ENCODE measurements at regions not wholly inside any gene's neighbourhood (a gene's known extent, or its start where the extent isn't known, plus 50 kb on each side); places are given as distances from the start of the nearest gene placed in this dataset.

DNA sequence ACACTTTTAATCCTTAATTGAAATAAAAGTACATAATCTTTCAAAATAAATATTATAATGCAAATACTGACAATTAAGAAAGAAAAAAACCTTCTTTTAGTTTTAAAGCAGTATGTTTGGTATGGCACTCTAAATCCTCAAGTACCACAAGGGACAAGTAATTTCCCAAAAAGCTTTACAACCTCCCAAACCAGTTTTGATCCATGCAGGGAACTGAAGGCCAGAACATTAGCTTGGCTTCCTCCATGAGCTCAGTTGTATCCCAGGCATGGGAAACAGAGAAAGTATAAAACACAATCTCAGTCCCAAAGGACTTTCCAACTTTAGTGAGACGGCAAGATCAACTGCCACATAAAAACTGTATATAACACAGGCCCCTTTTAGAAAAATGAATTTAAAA, 82.2 kb downstream of the ZNF330 start:
- no peak overlapping the region for H3K4me3 ChIP-seq
- no peak overlapping the region for H3K27ac ChIP-seq (ENCODE audit: extremely low read depth, low read depth, low read length)
- ATAC-seq = no peak
- H3K4me1 ChIP-seq (replicated peaks in 1 of 2; ENCODE audit: control insufficient read depth in 2 of 2, insufficient read depth in 2 of 2, low read length in 2 of 2) = no peaks in the 10 kb centered on the region
- WGBS (ENCODE audit: insufficient coverage, low coverage, missing lambda C conversion rate) = 17% methylated on average over 1 of the region's 1 CpG
- no peaks in the 10 kb centered on the region for H4K20me1 ChIP-seq (replicated peaks; ENCODE audit: control insufficient read depth, insufficient read depth, low read length)
- H3K9me3 ChIP-seq (replicated peaks; ENCODE audit: control insufficient read depth, insufficient read depth, low read depth, low read length) = no peaks in the 10 kb centered on the region
- intact Hi-C loops (cut with micrococcal nuclease) (loop anchor here (10.0 kb wide), 1 partner anchor 1542 kb away; the partner anchor contains the start of gene INPP4B), in situ Hi-C loops (cut with MboI) (no loop called here)
- no peak for DNase-seq (ENCODE audit: extremely low read depth in 1 of 4, low spot score in 3 of 4)
- no peaks in the 10 kb centered on the region for H3K36me3 ChIP-seq (ENCODE audit: control insufficient read depth, insufficient read depth, low read length)
- H3K4me2 ChIP-seq (ENCODE audit: insufficient read depth, low read length) = no peak overlapping the region
- no peaks in the 10 kb centered on the region for H3K27me3 ChIP-seq (ENCODE audit: control insufficient read depth in 2 of 2, insufficient read depth in 2 of 2, low read length in 2 of 2)
- ChIA-PET CTCF (ENCODE audit: low intra/inter-chr PET ratio) (no interaction called here), POLR2A (interaction anchor here (1.9 kb wide), 1 partner anchor 9 kb away, joined by 5 read pairs; no protein-coding TSS in a partner anchor)
- no TSS peak for BruUV-seq (replicated peaks)
- no peak for FAIRE-seq
- H3K9ac ChIP-seq (ENCODE audit: insufficient read depth in 1 of 2, low read depth in 2 of 2, low read length in 2 of 2) = no peak overlapping the region
- H3K9me1 ChIP-seq (ENCODE audit: control insufficient read depth, insufficient read depth, low read length) = no peaks in the 10 kb centered on the region
- H2AFZ ChIP-seq (ENCODE audit: low read depth, low read length) = no peak overlapping the region
- no peaks in the 10 kb centered on the region for H3K79me2 ChIP-seq (ENCODE audit: control insufficient read depth, insufficient read depth, low read length)
- TF ChIP-seq ZNF280A (IDR thresholded peaks at IDR 0.05; ENCODE audit: low read depth, partially characterized antibody) (no peak), HINFP (tag; conservative IDR thresholded peaks at IDR 0.05; ENCODE audit: low read depth) (no peak), ESRRB (CRISPR knock-in tag; IDR thresholded peaks at IDR 0.05; ENCODE audit: borderline replicate concordance) (no peak), EZH2 (IDR thresholded peaks at IDR 0.05; ENCODE audit: borderline replicate concordance, low read depth, low read length) (no peak), ZKSCAN8 (CRISPR knock-in tag; IDR thresholded peaks at IDR 0.05) (no peak), POLR2AphosphoS5 (IDR thresholded peaks at IDR 0.05; ENCODE audit: control insufficient read depth, insufficient read depth, low read depth, low read length) (no peak)
- TF ChIP-seq, protein P1, sequence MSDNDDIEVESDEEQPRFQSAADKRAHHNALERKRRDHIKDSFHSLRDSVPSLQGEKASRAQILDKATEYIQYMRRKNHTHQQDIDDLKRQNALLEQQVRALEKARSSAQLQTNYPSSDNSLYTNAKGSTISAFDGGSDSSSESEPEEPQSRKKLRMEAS (CRISPR knock-in tag; IDR thresholded peaks at IDR 0.05) = no peak
- TF ChIP-seq, protein P2, sequence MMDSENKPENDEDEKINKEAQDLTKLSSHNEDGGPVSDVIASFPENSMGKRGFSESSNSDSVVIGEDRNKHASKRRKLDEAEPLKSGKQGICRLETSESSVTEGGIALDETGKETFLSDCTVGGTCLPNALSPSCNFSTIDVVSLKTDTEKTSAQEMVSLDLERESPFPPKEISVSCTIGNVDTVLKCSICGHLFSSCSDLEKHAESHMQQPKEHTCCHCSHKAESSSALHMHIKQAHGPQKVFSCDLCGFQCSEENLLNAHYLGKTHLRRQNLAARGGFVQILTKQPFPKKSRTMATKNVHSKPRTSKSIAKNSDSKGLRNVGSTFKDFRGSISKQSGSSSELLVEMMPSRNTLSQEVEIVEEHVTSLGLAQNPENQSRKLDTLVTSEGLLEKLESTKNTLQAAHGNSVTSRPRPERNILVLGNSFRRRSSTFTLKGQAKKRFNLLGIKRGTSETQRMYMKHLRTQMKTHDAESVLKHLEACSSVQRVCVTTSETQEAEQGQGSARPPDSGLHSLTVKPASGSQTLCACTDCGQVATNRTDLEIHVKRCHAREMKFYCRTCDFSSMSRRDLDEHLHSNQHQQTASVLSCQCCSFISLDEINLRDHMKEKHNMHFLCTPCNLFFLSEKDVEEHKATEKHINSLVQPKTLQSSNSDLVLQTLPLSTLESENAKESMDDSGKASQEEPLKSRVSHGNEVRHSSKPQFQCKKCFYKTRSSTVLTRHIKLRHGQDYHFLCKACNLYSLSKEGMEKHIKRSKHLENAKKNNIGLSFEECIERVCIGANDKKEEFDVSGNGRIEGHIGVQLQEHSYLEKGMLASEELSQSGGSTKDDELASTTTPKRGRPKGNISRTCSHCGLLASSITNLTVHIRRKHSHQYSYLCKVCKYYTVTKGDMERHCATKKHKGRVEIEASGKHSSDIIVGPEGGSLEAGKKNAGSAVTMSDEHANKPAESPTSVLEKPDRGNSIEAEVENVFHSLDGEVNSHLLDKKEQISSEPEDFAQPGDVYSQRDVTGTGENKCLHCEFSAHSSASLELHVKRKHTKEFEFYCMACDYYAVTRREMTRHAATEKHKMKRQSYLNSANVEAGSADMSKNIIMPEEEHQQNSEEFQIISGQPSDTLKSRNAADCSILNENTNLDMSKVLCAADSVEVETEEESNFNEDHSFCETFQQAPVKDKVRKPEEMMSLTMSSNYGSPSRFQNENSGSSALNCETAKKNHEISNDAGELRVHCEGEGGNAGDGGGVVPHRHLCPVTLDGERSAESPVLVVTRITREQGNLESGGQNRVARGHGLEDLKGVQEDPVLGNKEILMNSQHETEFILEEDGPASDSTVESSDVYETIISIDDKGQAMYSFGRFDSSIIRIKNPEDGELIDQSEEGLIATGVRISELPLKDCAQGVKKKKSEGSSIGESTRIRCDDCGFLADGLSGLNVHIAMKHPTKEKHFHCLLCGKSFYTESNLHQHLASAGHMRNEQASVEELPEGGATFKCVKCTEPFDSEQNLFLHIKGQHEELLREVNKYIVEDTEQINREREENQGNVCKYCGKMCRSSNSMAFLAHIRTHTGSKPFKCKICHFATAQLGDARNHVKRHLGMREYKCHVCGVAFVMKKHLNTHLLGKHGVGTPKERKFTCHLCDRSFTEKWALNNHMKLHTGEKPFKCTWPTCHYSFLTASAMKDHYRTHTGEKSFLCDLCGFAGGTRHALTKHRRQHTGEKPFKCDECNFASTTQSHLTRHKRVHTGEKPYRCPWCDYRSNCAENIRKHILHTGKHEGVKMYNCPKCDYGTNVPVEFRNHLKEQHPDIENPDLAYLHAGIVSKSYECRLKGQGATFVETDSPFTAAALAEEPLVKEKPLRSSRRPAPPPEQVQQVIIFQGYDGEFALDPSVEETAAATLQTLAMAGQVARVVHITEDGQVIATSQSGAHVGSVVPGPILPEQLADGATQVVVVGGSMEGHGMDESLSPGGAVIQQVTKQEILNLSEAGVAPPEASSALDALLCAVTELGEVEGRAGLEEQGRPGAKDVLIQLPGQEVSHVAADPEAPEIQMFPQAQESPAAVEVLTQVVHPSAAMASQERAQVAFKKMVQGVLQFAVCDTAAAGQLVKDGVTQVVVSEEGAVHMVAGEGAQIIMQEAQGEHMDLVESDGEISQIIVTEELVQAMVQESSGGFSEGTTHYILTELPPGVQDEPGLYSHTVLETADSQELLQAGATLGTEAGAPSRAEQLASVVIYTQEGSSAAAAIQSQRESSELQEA (IDR thresholded peaks at IDR 0.05; ENCODE audit: low read depth) = no peak
